HUES48 (cell line): ENCODE measurements at regions not wholly inside any gene's neighbourhood (a gene's known extent, or its start where the extent isn't known, plus 50 kb on each side); places are given as distances from the start of the nearest gene placed in this dataset.
"Not testable (repeated sequence)": the region's sequence is repeated elsewhere in the genome, so short reads cannot be mapped to it uniquely, and the experiment has no call there.

Source experiments
- H3K27ac ChIP-seq: one replicate; pipeline ENCODE4 v1.7.0; 2013; ENCODE audit warnings: low read depth, low read length, inconsistent platforms
- H3K27me3 ChIP-seq: 2 replicates; pipeline ENCODE4 v1.6.1; 2013; ENCODE audit warnings: mild to moderate bottlenecking, low read length; ENCODE audit not compliant: control insufficient read depth, insufficient read depth
- H3K36me3 ChIP-seq: 2 replicates; pipeline ENCODE4 v1.6.1; 2013; ENCODE audit warnings: low read length; ENCODE audit not compliant: control insufficient read depth, insufficient read depth
- H3K4me1 ChIP-seq: 2 replicates; pipeline ENCODE4 v1.6.1; 2013; ENCODE audit warnings: mild to moderate bottlenecking, low read length; ENCODE audit not compliant: control insufficient read depth, insufficient read depth
- H3K4me3 ChIP-seq: 2 replicates; pipeline ENCODE4 v1.5.1; 2013; ENCODE audit warnings: mild to moderate bottlenecking, low read depth, low read length
- H3K9ac ChIP-seq: 2 replicates; pipeline ENCODE4 v1.6.1; 2013; ENCODE audit warnings: mild to moderate bottlenecking, low read depth, low read length, moderate library complexity
- H3K9me3 ChIP-seq: 2 replicates; pipeline ENCODE4 v1.6.1; 2013; ENCODE audit warnings: low read length; ENCODE audit not compliant: control insufficient read depth, insufficient read depth

DNA sequence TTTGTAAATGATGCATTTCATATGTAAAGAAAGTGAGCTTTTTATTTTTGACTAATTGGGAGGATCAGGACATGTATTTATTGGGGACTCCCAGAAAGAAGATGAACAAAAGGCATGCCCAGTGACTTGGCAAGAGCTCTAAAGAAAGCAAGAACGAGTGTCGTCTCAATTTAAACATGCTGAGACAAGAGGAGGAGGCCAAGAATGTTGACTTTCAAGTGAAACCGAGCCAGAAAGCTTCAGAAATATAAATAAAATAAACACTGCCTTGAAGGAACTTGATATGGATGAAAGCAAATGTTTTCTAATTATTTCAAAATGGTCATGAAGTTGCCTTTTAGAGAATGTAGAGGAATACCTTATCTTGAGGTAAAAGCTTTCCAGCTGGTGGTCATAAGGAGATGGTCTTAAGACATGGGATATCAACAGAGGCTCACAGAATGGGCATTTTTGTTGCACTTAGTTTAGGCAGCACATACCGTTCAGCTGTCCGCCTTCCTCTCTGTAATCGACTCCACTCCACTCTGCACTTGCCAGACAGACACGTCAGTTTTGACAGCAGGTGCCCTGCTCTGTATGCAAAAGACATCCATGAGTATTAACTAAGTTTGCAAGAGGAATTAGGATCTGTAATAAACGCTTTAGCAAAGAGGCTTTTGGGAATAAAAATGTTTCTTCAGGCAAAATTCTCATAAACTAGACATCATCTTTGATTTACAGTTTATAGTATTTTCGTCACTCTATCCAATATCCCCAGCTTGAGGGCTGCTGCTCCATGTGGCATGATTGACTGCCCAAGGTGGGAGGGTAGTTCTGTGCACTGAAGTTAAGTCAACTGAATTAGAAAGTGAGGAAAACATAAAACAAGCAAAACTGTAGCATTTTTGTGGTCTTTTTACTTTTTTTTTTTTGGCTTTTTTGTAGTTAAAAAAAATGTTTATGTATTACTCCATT lies 613.1 kb downstream of the PKHD1 start:
- Histone ChIP-seq H3K27ac (no peak overlapping the region), H3K36me3 (no peaks in the 10 kb centered on the region)

DNA sequence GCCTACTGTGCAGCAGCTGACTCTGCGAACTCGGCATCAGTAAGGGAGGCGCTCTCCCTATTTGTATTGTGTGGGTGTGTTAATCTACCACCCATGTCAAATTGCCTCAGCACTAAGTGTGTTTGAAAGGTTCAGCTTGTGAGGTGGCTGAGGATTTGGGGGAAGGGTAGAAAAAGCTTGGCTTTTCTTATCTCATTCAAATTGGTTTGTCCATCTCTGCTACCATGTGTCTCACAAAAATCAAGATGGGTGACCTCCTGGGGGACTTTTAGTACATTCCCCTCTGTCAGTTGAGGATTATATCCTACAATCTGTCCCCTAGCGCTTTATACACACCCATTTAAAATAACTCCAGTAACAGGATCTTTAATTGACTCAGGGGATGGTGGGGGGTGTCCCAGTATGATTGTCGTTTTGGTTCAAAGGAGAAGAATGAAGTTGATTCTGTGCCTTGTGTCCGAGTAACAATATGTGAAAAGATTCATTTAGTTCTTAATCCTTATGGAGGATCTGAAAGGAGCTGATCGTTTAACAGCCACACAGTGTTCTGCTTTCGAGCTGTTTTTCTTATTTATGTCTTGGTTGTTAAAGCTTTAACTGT lies 609.6 kb downstream of the PKHD1 start:
- H3K4me1 ChIP-seq: peaks cover 6% of the 10 kb centered on the region; the same call in 1 of the 2 replicates
- no peaks in the 10 kb centered on the region for H3K9me3 ChIP-seq
- H3K4me3 ChIP-seq: no peak overlapping the region
- H3K36me3 ChIP-seq: no peaks in the 10 kb centered on the region
- H3K9ac ChIP-seq: no peak overlapping the region
- H3K27me3 ChIP-seq: no peaks in the 10 kb centered on the region
- no peak overlapping the region for H3K27ac ChIP-seq

More for the DNA sequence above, 613.1 kb downstream of the PKHD1 start:
- Histone ChIP-seq H3K27me3 (no peaks in the 10 kb centered on the region), H3K4me1 (peaks cover 6% of the 10 kb centered on the region; the same call in 1 of the 2 replicates), H3K9me3 (no peaks in the 10 kb centered on the region), H3K4me3 (no peak overlapping the region), H3K9ac (no peak overlapping the region)

- no peak overlapping the region for H3K27ac ChIP-seq
- no peaks in the 10 kb centered on the region for H3K9me3 ChIP-seq
- no peaks in the 10 kb centered on the region for H3K36me3 ChIP-seq
- H3K9ac ChIP-seq: no peak overlapping the region
- peaks cover 6% of the 10 kb centered on the region; the same call in 1 of the 2 replicates for H3K4me1 ChIP-seq
- no peak overlapping the region for H3K4me3 ChIP-seq
- H3K27me3 ChIP-seq: no peaks in the 10 kb centered on the region
These were observed 608.1 kb downstream of the PKHD1 start for GRCh38 chr6:51479296-51479695.

DNA sequence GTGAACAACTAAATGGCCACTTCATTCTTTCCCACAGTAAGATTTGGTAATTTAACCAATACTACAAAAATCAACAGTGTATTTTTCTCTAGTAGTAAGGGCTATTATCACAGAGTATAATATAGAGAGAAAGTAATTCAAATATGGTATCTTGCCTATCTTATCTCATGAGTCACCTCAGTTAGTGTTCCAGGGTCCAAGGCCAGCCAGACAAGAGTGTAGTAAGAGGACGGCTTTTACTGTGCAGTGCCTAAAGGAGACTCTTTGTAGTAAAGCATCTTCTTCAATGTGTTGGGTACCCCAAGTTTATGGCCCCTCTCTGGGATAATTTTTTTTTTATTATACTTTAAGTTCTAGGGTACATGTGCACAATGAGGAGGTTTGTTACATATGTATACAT lies 607.4 kb downstream of the PKHD1 start:
- H3K36me3 ChIP-seq: no peaks in the 10 kb centered on the region
- no peak overlapping the region for H3K4me3 ChIP-seq
- no peak overlapping the region for H3K27ac ChIP-seq

DNA sequence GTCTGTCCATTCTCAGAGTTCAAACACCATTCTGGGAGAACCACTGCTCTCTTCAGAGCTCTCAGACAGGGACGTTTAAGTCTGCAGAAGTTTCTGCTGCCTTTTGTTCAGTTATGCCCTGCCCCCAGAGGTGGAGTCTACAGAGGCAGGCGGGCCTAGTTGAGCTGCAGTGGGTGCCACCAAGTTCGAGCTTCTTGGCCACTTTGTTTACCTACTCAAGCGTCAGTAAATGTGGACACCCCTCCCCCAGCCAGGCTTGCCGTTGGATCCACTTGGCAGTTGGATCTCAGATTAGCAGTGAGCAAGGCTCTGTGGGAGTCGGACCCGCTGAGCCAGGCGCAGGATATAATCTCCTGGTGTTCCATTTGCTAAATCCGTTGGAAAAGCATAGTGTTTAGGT lies 601.5 kb downstream of the PKHD1 start:
- not testable (repeated sequence) for H3K36me3 ChIP-seq, H3K4me1 ChIP-seq, H3K27me3 ChIP-seq, H3K27ac ChIP-seq, H3K4me3 ChIP-seq, H3K9ac ChIP-seq
- peaks cover 12% of the 10 kb centered on the region for H3K9me3 ChIP-seq

More for the DNA sequence above, 607.4 kb downstream of the PKHD1 start:
- Histone ChIP-seq H3K9me3 (no peaks in the 10 kb centered on the region), H3K9ac (no peak overlapping the region), H3K4me1 (peaks cover 6% of the 10 kb centered on the region; the same call in 1 of the 2 replicates), H3K27me3 (no peaks in the 10 kb centered on the region)

GRCh38 chr6:51487937-51488336 lies 599.5 kb downstream of the PKHD1 start:
- no peaks in the 10 kb centered on the region for H3K27me3 ChIP-seq
- H3K4me3 ChIP-seq: no peak overlapping the region
- H3K9me3 ChIP-seq: peaks cover 12% of the 10 kb centered on the region
- no peak overlapping the region for H3K27ac ChIP-seq
- no peaks in the 10 kb centered on the region for H3K4me1 ChIP-seq
- H3K36me3 ChIP-seq: no peaks in the 10 kb centered on the region
- H3K9ac ChIP-seq: no peak overlapping the region

- Histone ChIP-seq H3K4me1 (no peaks in the 10 kb centered on the region), H3K27ac (no peak overlapping the region), H3K36me3 (no peaks in the 10 kb centered on the region), H3K27me3 (no peaks in the 10 kb centered on the region), H3K4me3 (no peak overlapping the region), H3K9ac (no peak overlapping the region), H3K9me3 (peaks cover 12% of the 10 kb centered on the region)
These were observed 598.3 kb downstream of the PKHD1 start for GRCh38 chr6:51489133-51489532.

GRCh38 chr6:51490101-51490500 lies 597.3 kb downstream of the PKHD1 start:
- no peaks in the 10 kb centered on the region for H3K27me3 ChIP-seq
- H3K36me3 ChIP-seq: no peaks in the 10 kb centered on the region
- H3K27ac ChIP-seq: no peak overlapping the region
- no peak overlapping the region for H3K9ac ChIP-seq
- H3K9me3 ChIP-seq: peaks cover 12% of the 10 kb centered on the region
- peaks cover 3% of the 10 kb centered on the region; the same call in 1 of the 2 replicates for H3K4me1 ChIP-seq
- no peak overlapping the region for H3K4me3 ChIP-seq

GRCh38 chr6:51494342-51494741 lies 593.1 kb downstream of the PKHD1 start:
- no peak overlapping the region for H3K9ac ChIP-seq
- H3K36me3 ChIP-seq: no peaks in the 10 kb centered on the region
- no peak overlapping the region for H3K4me3 ChIP-seq
- H3K9me3 ChIP-seq: no peaks in the 10 kb centered on the region
- peaks cover 4% of the 10 kb centered on the region; the same call in 1 of the 2 replicates for H3K4me1 ChIP-seq
- no peak overlapping the region for H3K27ac ChIP-seq
- H3K27me3 ChIP-seq: no peaks in the 10 kb centered on the region

- Histone ChIP-seq H3K9ac (no peak overlapping the region), H3K4me3 (no peak overlapping the region), H3K9me3 (no peaks in the 10 kb centered on the region), H3K27ac (no peak overlapping the region), H3K27me3 (no peaks in the 10 kb centered on the region), H3K4me1 (peaks cover 4% of the 10 kb centered on the region; the same call in 1 of the 2 replicates), H3K36me3 (no peaks in the 10 kb centered on the region)
These were observed 592.3 kb downstream of the PKHD1 start for GRCh38 chr6:51495096-51495495.
